ENCODE measurements at regions not wholly inside any gene's neighbourhood (a gene's known extent, or its start where the extent isn't known, plus 50 kb on each side); places are given as distances from the start of the nearest gene placed in this dataset.

DNA sequence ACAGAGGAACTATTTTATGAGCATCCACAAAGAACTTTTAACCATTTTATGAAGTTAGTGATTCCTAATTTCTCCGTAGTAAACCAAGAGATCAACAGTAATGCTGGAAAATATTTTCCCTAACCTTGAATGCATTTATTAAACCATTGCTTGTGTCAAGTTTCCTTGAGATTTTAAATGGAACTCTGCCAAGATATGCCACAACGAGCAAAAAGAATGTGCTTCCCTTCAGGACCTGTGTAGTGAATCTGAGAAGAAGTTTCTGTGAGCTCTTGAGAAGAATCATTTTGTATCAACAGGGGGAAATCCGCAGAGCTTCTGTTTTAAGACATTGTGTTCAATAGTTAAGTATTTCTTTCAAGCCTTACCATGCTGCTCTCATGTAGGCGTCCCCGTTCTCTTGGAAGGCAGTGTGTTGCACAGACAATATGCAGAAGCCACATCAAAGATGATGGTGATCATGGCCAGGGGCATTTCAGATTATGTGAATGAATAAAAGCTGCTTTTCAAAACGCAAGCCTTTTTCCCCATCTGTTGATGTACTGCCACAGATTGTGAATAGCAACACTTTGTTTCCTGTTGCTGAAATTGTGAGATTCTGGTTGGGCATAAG, 439.8 kb downstream of the BMP2 start (continued):
- TF ChIP-seq CBX8 (IDR thresholded peaks at IDR 0.05) = no peak
- no peak for TF ChIP-seq SREBF2 (IDR thresholded peaks at IDR 0.05)
- no peak for TF ChIP-seq RARB (CRISPR knock-in tag; IDR thresholded peaks at IDR 0.05)
- no peak for TF ChIP-seq HEYL (CRISPR knock-in tag; IDR thresholded peaks at IDR 0.05)
- no peak for TF ChIP-seq RAD21 (conservative IDR thresholded peaks at IDR 0.05 in 1 of 2, IDR thresholded peaks at IDR 0.05 in 1 of 2)

DNA sequence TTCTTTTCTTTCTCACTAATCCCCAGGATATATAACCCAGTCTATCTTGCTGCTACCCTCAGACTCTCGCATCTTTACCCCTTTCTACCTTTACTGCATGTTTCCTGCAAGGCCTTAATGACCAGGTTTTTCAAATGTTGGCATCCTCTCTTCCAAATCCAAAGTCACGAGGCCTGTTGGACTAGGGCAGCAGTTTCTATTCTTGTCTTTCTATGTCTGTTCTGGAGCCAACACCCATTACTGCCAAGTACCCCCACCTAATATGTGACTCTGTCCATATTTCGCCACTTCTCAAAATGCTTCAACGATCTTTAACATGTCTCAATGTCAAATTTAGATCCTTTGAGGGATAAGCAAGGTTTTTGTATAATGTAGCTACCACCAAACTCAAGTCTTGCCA, 443.4 kb downstream of the BMP2 start:
- TF ChIP-seq, protein P1, sequence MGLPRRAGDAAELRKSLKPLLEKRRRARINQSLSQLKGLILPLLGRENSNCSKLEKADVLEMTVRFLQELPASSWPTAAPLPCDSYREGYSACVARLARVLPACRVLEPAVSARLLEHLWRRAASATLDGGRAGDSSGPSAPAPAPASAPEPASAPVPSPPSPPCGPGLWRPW (IDR thresholded peaks at IDR 0.05) = no peak
- TF ChIP-seq MAZ (IDR thresholded peaks at IDR 0.05; ENCODE audit: borderline replicate concordance, low read depth, low read length) = no peak
- no peak for TF ChIP-seq NR3C1 (IDR thresholded peaks at IDR 0.05)
- TF ChIP-seq ZSCAN20 (CRISPR knock-in tag; IDR thresholded peaks at IDR 0.05) = no peak
- no peak for TF ChIP-seq FOXS1 (CRISPR knock-in tag; IDR thresholded peaks at IDR 0.05)
- ChIA-PET POLR2A (no interaction called here), CTCF (no interaction called here)
- Histone ChIP-seq H3K4me1 (no peaks in the 10 kb centered on the region), H3K9me3 (peaks cover 5% of the 10 kb centered on the region; the same call in 1 of the 3 replicates), H3K27ac (no peak overlapping the region), H3K4me3 (no peak overlapping the region), H3K4me2 (no peak overlapping the region)
- ATAC-seq = no peak
- FAIRE-seq = no peak
- DNase-seq (ENCODE audit: low read depth in 1 of 2, low spot score in 1 of 2) = no peak
- WGBS (ENCODE audit: missing lambda C conversion rate) = 3% methylated on average over 4 of the region's 4 CpGs

DNA sequence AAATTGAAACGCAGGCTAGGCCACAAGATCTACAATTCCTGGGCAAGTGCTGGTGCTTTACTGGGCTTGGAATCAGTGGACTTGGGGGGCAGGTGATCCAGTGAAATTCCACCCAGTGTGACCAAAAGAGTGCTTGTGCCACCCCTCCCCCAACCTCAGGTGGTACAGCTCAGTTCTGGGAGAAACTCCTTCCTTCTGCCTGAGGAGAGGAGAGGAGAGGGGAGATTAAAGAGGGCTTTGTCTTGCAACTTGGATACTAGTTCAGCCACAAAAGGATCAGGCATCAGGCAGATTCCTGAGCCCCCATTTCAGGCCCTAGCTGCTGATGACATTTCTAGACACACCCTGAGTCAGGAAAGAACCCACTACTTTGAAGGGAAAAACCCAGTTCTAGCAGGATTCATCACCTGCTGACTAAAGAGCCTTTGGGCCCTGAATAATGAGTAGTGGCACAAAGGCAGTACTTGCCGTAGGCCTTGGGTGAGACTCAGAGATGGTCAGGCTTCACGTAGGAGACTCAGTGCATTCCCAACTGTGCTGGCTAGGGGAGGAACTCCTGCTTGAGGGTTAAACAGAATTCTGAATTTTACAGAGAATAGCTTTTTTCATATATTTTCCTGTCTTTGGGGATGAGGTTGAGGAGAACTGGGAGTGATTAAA, 446.7 kb downstream of the BMP2 start:
- POLR2A ChIA-PET = no interaction called here
- Histone ChIP-seq H3K4me1 (no peaks in the 10 kb centered on the region), H3K9me3 (peaks cover 5% of the 10 kb centered on the region; the same call in 1 of the 3 replicates), H3K27ac (no peak overlapping the region), H3K4me3 (no peak overlapping the region), H3K4me2 (no peak overlapping the region)
- no peak for TF ChIP-seq CHD2 (IDR thresholded peaks at IDR 0.05; ENCODE audit: low read length, partially characterized antibody)
- no peak for TF ChIP-seq CBX8 (IDR thresholded peaks at IDR 0.05)
- TF ChIP-seq MAZ (IDR thresholded peaks at IDR 0.05; ENCODE audit: borderline replicate concordance, low read depth, low read length) = no peak
- no peak for TF ChIP-seq NR3C1 (IDR thresholded peaks at IDR 0.05)
- TF ChIP-seq POLR2AphosphoS2 (conservative IDR thresholded peaks at IDR 0.05; ENCODE audit: low read length) = no peak
- no peak for TF ChIP-seq ZNF302 (CRISPR knock-in tag; IDR thresholded peaks at IDR 0.05)
- no peak for TF ChIP-seq GATA3 (IDR thresholded peaks at IDR 0.05; ENCODE audit: borderline replicate concordance)
- TF ChIP-seq EHMT2 (IDR thresholded peaks at IDR 0.05; ENCODE audit: low read depth) = no peak
- FAIRE-seq = no peak
- WGBS (ENCODE audit: missing lambda C conversion rate) = 23% methylated on average over 3 of the region's 3 CpGs
- ATAC-seq = no peak
- CTCF ChIA-PET = interaction anchor here (0.8 kb wide), 1 partner anchor 11 kb away, joined by 3 read pairs; no protein-coding TSS in a partner anchor
- no peak for DNase-seq (ENCODE audit: low read depth in 1 of 2, low spot score in 1 of 2)

DNA sequence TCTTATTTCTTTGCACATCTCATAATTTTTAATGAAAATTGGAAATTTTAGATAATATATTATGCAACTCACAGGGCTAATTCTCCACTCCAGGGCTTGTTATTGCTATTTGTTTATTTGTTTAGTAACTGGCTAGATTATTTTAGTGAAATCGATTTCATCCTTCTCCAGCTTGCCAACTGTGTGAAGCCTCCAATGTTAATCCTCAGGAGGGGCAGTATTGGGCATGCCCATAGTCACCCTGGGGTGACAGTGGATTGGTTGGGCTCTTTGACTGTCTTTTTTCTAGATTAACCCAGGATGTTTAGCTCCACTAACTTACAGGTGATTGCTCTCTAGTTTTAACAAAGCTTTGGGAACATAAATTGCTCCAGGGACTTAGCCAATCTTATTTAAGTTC, 450.1 kb downstream of the BMP2 start:
- ChIA-PET CTCF (no interaction called here), POLR2A (no interaction called here)
- DNase-seq (ENCODE audit: low read depth in 1 of 2, low spot score in 1 of 2) (no peak), FAIRE-seq (no peak), ATAC-seq (no peak)
- WGBS (ENCODE audit: missing lambda C conversion rate) = 0% methylated on average over 1 of the region's 1 CpG
- Histone ChIP-seq H3K4me2 (no peak overlapping the region), H3K4me1 (no peaks in the 10 kb centered on the region), H3K4me3 (no peak overlapping the region), H3K9me3 (peaks cover 9% of the 10 kb centered on the region), H3K27ac (no peak overlapping the region)
- TF ChIP-seq SREBF2 (IDR thresholded peaks at IDR 0.05) (no peak), POLR2A (IDR thresholded peaks at IDR 0.05; ENCODE audit: low read length) (no peak), HOXA7 (CRISPR knock-in tag; IDR thresholded peaks at IDR 0.05) (no peak), ZC3H11A (IDR thresholded peaks at IDR 0.05) (no peak), RCOR1 (IDR thresholded peaks at IDR 0.05; ENCODE audit: low read depth, low read length) (no peak), HOXB5 (CRISPR knock-in tag; IDR thresholded peaks at IDR 0.05) (no peak), HOXB13 (CRISPR knock-in tag; IDR thresholded peaks at IDR 0.05; ENCODE audit: low read depth) (no peak), CHD2 (IDR thresholded peaks at IDR 0.05; ENCODE audit: low read length, partially characterized antibody) (no peak), ZNF302 (CRISPR knock-in tag; IDR thresholded peaks at IDR 0.05) (no peak), TP53 (CRISPR knock-in tag; IDR thresholded peaks at IDR 0.05) (no peak), RARB (CRISPR knock-in tag; IDR thresholded peaks at IDR 0.05) (no peak)
- TF ChIP-seq, protein P2, sequence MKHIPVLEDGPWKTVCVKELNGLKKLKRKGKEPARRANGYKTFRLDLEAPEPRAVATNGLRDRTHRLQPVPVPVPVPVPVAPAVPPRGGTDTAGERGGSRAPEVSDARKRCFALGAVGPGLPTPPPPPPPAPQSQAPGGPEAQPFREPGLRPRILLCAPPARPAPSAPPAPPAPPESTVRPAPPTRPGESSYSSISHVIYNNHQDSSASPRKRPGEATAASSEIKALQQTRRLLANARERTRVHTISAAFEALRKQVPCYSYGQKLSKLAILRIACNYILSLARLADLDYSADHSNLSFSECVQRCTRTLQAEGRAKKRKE (CRISPR knock-in tag; IDR thresholded peaks at IDR 0.05; ENCODE audit: low read depth) = no peak
- TF ChIP-seq, protein P3, sequence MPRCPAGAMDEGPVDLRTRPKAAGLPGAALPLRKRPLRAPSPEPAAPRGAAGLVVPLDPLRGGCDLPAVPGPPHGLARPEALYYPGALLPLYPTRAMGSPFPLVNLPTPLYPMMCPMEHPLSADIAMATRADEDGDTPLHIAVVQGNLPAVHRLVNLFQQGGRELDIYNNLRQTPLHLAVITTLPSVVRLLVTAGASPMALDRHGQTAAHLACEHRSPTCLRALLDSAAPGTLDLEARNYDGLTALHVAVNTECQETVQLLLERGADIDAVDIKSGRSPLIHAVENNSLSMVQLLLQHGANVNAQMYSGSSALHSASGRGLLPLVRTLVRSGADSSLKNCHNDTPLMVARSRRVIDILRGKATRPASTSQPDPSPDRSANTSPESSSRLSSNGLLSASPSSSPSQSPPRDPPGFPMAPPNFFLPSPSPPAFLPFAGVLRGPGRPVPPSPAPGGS (IDR thresholded peaks at IDR 0.05) = no peak
- TF ChIP-seq, protein P4, sequence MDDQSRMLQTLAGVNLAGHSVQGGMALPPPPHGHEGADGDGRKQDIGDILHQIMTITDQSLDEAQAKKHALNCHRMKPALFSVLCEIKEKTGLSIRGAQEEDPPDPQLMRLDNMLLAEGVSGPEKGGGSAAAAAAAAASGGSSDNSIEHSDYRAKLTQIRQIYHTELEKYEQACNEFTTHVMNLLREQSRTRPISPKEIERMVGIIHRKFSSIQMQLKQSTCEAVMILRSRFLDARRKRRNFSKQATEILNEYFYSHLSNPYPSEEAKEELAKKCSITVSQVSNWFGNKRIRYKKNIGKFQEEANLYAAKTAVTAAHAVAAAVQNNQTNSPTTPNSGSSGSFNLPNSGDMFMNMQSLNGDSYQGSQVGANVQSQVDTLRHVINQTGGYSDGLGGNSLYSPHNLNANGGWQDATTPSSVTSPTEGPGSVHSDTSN (IDR thresholded peaks at IDR 0.05) = no peak

Measured in A549 (cell line).